HG02840 (cell line): ENCODE measurements at regions not wholly inside any gene's neighbourhood (a gene's known extent, or its start where the extent isn't known, plus 50 kb on each side); places are given as distances from the start of the nearest gene placed in this dataset.

Experiments
- ATAC-seq: cut with Tn5 transposase; IDR thresholded peaks from one replicate; pipeline ENCODE4 v1.9.1; 2021; ENCODE audit warnings: mild to moderate bottlenecking, moderate library complexity, moderate number of reproducible peaks; ENCODE audit not compliant: unreplicated experiment, low FRiP score

- ATAC-seq = no peak
These were observed 215.6 kb downstream of the C9orf50 start for GRCh38 chr9:129405089-129405826.

GRCh38 chr9:129404621-129405020 is 216.3 kb downstream of the C9orf50 start:
- ATAC-seq = no peak

- ATAC-seq = no peak
These were observed 216.9 kb downstream of the C9orf50 start for GRCh38 chr9:129403779-129404620.

GRCh38 chr9:129402931-129403778 is 217.7 kb downstream of the C9orf50 start:
- no peak for ATAC-seq

- no peak for ATAC-seq
These were observed 218.5 kb downstream of the C9orf50 start for GRCh38 chr9:129402371-129402739.

GRCh38 chr9:129401623-129402370 is 219.1 kb downstream of the C9orf50 start:
- no peak for ATAC-seq

GRCh38 chr9:129400971-129401622 is 219.8 kb downstream of the C9orf50 start:
- no peak for ATAC-seq

GRCh38 chr9:129400001-129400970 is 220.6 kb downstream of the C9orf50 start:
- no peak for ATAC-seq

- no peak for ATAC-seq
These were observed 221.3 kb downstream of the C9orf50 start for GRCh38 chr9:129399634-129399990.

GRCh38 chr9:129398961-129399633 is 221.0 kb upstream of the IER5L start:
- no peak for ATAC-seq

- no peak for ATAC-seq
These were observed 220.3 kb upstream of the IER5L start for GRCh38 chr9:129398101-129398960.

- ATAC-seq = no peak
These were observed 219.3 kb upstream of the IER5L start for GRCh38 chr9:129397335-129397734.

- no peak for ATAC-seq
These were observed 218.3 kb upstream of the IER5L start for GRCh38 chr9:129396365-129396708.

GRCh38 chr9:129395633-129396364 is 217.7 kb upstream of the IER5L start:
- no peak for ATAC-seq

- no peak for ATAC-seq
These were observed 216.8 kb upstream of the IER5L start for GRCh38 chr9:129394886-129395279.

GRCh38 chr9:129394061-129394885 is 216.2 kb upstream of the IER5L start:
- ATAC-seq = no peak
